ENCODE measurements at regions not wholly inside any gene's neighbourhood (a gene's known extent, or its start where the extent isn't known, plus 50 kb on each side); places are given as distances from the start of the nearest gene placed in this dataset.

- H3K27me3 ChIP-seq (ENCODE audit: control insufficient read depth, insufficient read depth, low read length), result no peaks in the 10 kb centered on the region
- no peak for TF ChIP-seq CTCF (IDR thresholded peaks at IDR 0.05; ENCODE audit: insufficient read depth, low read length, severe bottlenecking)
- no peaks in the 10 kb centered on the region for H3K36me3 ChIP-seq (ENCODE audit: control insufficient read depth, insufficient read depth, low read length)
- DNase-seq (ENCODE audit: low read depth) (no peak), FAIRE-seq (no peak)
- no peak overlapping the region for H3K4me3 ChIP-seq (ENCODE audit: low read depth, low read length)
Observed at GRCh38 chr11:76607431-76607830, 63.1 kb downstream of the LRRC32 start.

GRCh38 chr11:76605338-76606074 lies 65.0 kb downstream of the LRRC32 start:
- FAIRE-seq, result no peak
- no peaks in the 10 kb centered on the region for H3K36me3 ChIP-seq (ENCODE audit: control insufficient read depth, insufficient read depth, low read length)
- DNase-seq (ENCODE audit: low read depth), result no peak
- no peak for TF ChIP-seq CTCF (IDR thresholded peaks at IDR 0.05; ENCODE audit: insufficient read depth, low read length, severe bottlenecking)
- no peaks in the 10 kb centered on the region for H3K27me3 ChIP-seq (ENCODE audit: control insufficient read depth, insufficient read depth, low read length)
- H3K4me3 ChIP-seq (ENCODE audit: low read depth, low read length), result no peak overlapping the region

GRCh38 chr11:76604626-76605241 lies 65.8 kb downstream of the LRRC32 start:
- H3K4me3 ChIP-seq (ENCODE audit: low read depth, low read length), result no peak overlapping the region
- TF ChIP-seq CTCF (IDR thresholded peaks at IDR 0.05; ENCODE audit: insufficient read depth, low read length, severe bottlenecking), result no peak
- FAIRE-seq, result peak; percentile 55
- no peak for DNase-seq (ENCODE audit: low read depth)
- H3K36me3 ChIP-seq (ENCODE audit: control insufficient read depth, insufficient read depth, low read length), result no peaks in the 10 kb centered on the region
- H3K27me3 ChIP-seq (ENCODE audit: control insufficient read depth, insufficient read depth, low read length), result no peaks in the 10 kb centered on the region

GRCh38 chr11:76604081-76604625 lies 66.4 kb downstream of the LRRC32 start:
- no peak for TF ChIP-seq CTCF (IDR thresholded peaks at IDR 0.05; ENCODE audit: insufficient read depth, low read length, severe bottlenecking)
- no peaks in the 10 kb centered on the region for H3K27me3 ChIP-seq (ENCODE audit: control insufficient read depth, insufficient read depth, low read length)
- H3K4me3 ChIP-seq (ENCODE audit: low read depth, low read length), result no peak overlapping the region
- FAIRE-seq (no peak), DNase-seq (ENCODE audit: low read depth) (no peak)
- no peaks in the 10 kb centered on the region for H3K36me3 ChIP-seq (ENCODE audit: control insufficient read depth, insufficient read depth, low read length)

- H3K4me3 ChIP-seq (ENCODE audit: low read depth, low read length), result no peak overlapping the region
- no peak for TF ChIP-seq CTCF (IDR thresholded peaks at IDR 0.05; ENCODE audit: insufficient read depth, low read length, severe bottlenecking)
- no peaks in the 10 kb centered on the region for H3K27me3 ChIP-seq (ENCODE audit: control insufficient read depth, insufficient read depth, low read length)
- no peak for DNase-seq (ENCODE audit: low read depth)
- no peaks in the 10 kb centered on the region for H3K36me3 ChIP-seq (ENCODE audit: control insufficient read depth, insufficient read depth, low read length)
- FAIRE-seq, result no peak
Observed at GRCh38 chr11:76603202-76603601, 67.3 kb downstream of the LRRC32 start.

All from bronchial epithelial cell (primary cell).